ENCODE measurements at regions not wholly inside any gene's neighbourhood (a gene's known extent, or its start where the extent isn't known, plus 50 kb on each side); places are given as distances from the start of the nearest gene placed in this dataset.

DNA sequence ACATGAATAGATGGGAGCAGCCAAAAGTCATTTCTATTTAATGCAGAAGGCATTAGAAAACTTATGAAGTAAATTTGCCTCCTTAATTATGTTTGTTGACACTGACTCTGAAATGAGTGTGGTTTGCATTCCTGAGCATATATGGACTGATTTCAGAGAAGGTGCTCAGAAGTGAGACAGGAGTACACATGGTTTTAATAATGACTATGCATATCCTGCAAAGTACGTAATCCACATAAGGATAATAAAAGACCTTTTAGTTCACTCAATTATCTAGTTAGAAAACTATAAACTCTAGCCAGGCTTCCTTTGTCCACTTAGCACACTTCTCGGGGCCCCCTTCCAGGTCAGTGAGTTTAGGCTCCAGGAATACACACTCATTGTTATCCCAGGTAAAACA lies 75.7 kb upstream of the SNX2 start:
- H3K9ac ChIP-seq (ENCODE audit: insufficient read depth in 1 of 2, low read length in 2 of 2), result no peak overlapping the region
- no peaks in the 10 kb centered on the region for H3K36me3 ChIP-seq (ENCODE audit: control insufficient read depth in 4 of 4, insufficient read depth in 4 of 4, low read length in 4 of 4)
- TF ChIP-seq, protein P1, sequence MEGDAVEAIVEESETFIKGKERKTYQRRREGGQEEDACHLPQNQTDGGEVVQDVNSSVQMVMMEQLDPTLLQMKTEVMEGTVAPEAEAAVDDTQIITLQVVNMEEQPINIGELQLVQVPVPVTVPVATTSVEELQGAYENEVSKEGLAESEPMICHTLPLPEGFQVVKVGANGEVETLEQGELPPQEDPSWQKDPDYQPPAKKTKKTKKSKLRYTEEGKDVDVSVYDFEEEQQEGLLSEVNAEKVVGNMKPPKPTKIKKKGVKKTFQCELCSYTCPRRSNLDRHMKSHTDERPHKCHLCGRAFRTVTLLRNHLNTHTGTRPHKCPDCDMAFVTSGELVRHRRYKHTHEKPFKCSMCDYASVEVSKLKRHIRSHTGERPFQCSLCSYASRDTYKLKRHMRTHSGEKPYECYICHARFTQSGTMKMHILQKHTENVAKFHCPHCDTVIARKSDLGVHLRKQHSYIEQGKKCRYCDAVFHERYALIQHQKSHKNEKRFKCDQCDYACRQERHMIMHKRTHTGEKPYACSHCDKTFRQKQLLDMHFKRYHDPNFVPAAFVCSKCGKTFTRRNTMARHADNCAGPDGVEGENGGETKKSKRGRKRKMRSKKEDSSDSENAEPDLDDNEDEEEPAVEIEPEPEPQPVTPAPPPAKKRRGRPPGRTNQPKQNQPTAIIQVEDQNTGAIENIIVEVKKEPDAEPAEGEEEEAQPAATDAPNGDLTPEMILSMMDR (IDR thresholded peaks at IDR 0.05; ENCODE audit: control extremely low read depth, extremely low read depth), result no peak
- no peaks in the 10 kb centered on the region for H3K9me3 ChIP-seq (ENCODE audit: control insufficient read depth in 4 of 4, insufficient read depth in 3 of 4, low read length in 3 of 4)
- ATAC-seq (ENCODE audit: insufficient read depth, low FRiP score) (no peak), DNase-seq (no peak)
- H3K4me3 ChIP-seq, result no peak overlapping the region
- H3K4me1 ChIP-seq (ENCODE audit: control insufficient read depth in 5 of 5, insufficient read depth in 5 of 5, low read length in 5 of 5), result no peaks in the 10 kb centered on the region
- 90 to 91% methylated on average over 2 of the region's 2 CpGs for WGBS, 2 donors
- no peaks in the 10 kb centered on the region for H3K27me3 ChIP-seq (ENCODE audit: control insufficient read depth in 3 of 3, insufficient read depth in 3 of 3, low read length in 2 of 3)
- H3K27ac ChIP-seq (ENCODE audit: low read depth in 1 of 2, low read length in 1 of 2), result no peak overlapping the region

DNA sequence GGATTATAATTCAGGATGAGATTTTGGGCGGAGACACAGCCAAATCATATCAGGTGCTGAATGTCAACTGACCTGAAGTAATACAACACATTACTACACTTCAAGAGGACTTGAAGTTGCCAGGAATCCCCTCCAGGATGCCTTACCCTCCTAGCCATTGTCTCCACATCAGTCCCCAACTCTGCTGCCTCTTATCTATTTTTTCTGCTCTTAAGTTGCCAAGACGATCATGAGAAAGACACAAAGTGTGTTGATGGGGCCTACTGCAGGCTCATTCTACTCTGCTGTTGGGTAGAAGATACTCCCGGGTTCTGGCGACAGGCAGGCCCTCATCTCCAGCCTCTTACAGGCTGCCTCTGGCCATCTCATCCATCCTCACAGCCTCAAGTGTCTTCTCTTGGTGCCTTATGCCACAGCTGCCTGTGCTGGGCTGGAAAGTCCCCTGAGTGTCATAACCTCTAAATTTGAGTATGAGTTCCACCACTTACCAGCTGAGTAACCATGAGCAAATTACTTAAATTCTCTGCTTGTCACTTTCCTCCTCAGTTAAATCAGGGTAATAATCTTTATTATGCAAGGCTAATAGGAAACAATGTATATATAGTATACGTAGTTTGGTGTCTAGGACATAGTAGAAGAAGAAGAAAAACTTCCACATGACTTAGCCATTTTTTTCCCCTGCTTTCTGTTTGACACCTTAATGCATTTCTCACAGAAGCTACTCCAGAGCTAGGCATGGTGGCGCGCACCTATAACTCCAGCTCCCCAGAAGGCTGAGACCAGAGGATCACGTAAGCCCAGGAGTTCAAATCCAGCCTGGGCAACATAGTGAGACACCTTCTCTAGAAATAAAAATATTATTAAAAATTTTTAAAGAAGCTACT lies 73.0 kb upstream of the SNX2 start:
- Histone ChIP-seq H3K36me3 (ENCODE audit: control insufficient read depth in 4 of 4, insufficient read depth in 4 of 4, low read length in 4 of 4) (no peaks in the 10 kb centered on the region), H3K27ac (ENCODE audit: low read depth in 1 of 2, low read length in 1 of 2) (no peak overlapping the region), H3K4me3 (no peak overlapping the region), H3K9me3 (ENCODE audit: control insufficient read depth in 4 of 4, insufficient read depth in 3 of 4, low read length in 3 of 4) (no peaks in the 10 kb centered on the region), H3K9ac (ENCODE audit: insufficient read depth in 1 of 2, low read length in 2 of 2) (no peak overlapping the region), H3K4me1 (ENCODE audit: control insufficient read depth in 5 of 5, insufficient read depth in 5 of 5, low read length in 5 of 5) (no peaks in the 10 kb centered on the region), H3K27me3 (ENCODE audit: control insufficient read depth in 3 of 3, insufficient read depth in 3 of 3, low read length in 2 of 3) (no peaks in the 10 kb centered on the region)
- 87 to 90% methylated on average over 8 of the region's 8 CpGs for WGBS, 2 donors
- TF ChIP-seq, protein P1 (IDR thresholded peaks at IDR 0.05; ENCODE audit: control extremely low read depth, extremely low read depth), result no peak
- DNase-seq (no peak), ATAC-seq (ENCODE audit: insufficient read depth, low FRiP score) (no peak)

DNA sequence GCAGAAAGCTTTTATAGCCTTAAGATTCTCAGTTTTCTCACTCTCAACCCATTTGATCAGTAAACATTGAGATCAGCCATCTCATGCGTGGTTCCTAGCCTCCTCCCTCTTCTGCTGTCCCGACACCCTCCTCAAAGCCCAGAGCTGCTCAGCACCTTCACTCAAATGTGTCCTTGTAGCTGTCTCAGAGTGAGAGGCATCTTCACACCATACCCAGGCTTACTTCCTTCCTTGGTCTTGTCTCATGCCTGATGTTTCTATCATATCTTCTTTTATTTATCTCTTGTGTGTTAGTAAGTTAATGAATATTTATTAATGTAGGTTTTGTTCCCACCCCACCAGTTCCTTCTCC lies 72.4 kb upstream of the SNX2 start:
- H3K9me3 ChIP-seq (ENCODE audit: control insufficient read depth in 4 of 4, insufficient read depth in 3 of 4, low read length in 3 of 4), result no peaks in the 10 kb centered on the region
- no peak overlapping the region for H3K4me3 ChIP-seq
- DNase-seq (no peak), ATAC-seq (ENCODE audit: insufficient read depth, low FRiP score) (no peak)
- no peaks in the 10 kb centered on the region for H3K27me3 ChIP-seq (ENCODE audit: control insufficient read depth in 3 of 3, insufficient read depth in 3 of 3, low read length in 2 of 3)
- H3K27ac ChIP-seq (ENCODE audit: low read depth in 1 of 2, low read length in 1 of 2), result no peak overlapping the region
- TF ChIP-seq, protein P1 (IDR thresholded peaks at IDR 0.05; ENCODE audit: control extremely low read depth, extremely low read depth), result no peak
- no peaks in the 10 kb centered on the region for H3K4me1 ChIP-seq (ENCODE audit: control insufficient read depth in 5 of 5, insufficient read depth in 5 of 5, low read length in 5 of 5)
- no peaks in the 10 kb centered on the region for H3K36me3 ChIP-seq (ENCODE audit: control insufficient read depth in 4 of 4, insufficient read depth in 4 of 4, low read length in 4 of 4)
- no peak overlapping the region for H3K9ac ChIP-seq (ENCODE audit: insufficient read depth in 1 of 2, low read length in 2 of 2)
- WGBS, 2 donors, result 64 to 81% methylated on average over 2 of the region's 2 CpGs

DNA sequence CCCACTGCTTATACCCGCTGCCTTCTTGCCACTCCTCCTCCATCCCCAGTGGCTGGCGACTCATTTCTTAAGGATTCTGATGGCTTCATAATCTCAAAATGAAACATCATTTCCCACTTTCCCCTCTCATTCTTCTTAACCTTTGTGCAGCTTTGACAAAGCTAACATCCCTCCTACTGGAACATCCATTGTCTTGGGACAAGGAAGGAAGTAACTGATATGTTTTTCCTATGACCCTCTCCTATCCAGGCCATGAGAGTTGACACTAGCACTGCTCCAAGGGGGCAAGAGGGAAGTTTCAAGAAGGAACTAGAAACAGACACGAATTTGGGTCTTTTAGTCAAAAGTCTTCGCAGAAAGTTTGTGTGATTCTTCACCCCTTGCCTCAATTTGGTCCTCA lies 71.7 kb upstream of the SNX2 start:
- H3K36me3 ChIP-seq (ENCODE audit: control insufficient read depth in 4 of 4, insufficient read depth in 4 of 4, low read length in 4 of 4), result no peaks in the 10 kb centered on the region
- no peaks in the 10 kb centered on the region for H3K27me3 ChIP-seq (ENCODE audit: control insufficient read depth in 3 of 3, insufficient read depth in 3 of 3, low read length in 2 of 3)
- H3K9ac ChIP-seq (ENCODE audit: insufficient read depth in 1 of 2, low read length in 2 of 2), result no peak overlapping the region
- ATAC-seq (ENCODE audit: insufficient read depth, low FRiP score) (no peak), DNase-seq (no peak)
- no peak overlapping the region for H3K27ac ChIP-seq (ENCODE audit: low read depth in 1 of 2, low read length in 1 of 2)
- H3K4me3 ChIP-seq, result no peak overlapping the region
- H3K9me3 ChIP-seq (ENCODE audit: control insufficient read depth in 4 of 4, insufficient read depth in 3 of 4, low read length in 3 of 4), result no peaks in the 10 kb centered on the region
- WGBS, 2 donors, result 77 to 80% methylated on average over 4 of the region's 4 CpGs
- TF ChIP-seq, protein P1 (IDR thresholded peaks at IDR 0.05; ENCODE audit: control extremely low read depth, extremely low read depth), result no peak
- no peaks in the 10 kb centered on the region for H3K4me1 ChIP-seq (ENCODE audit: control insufficient read depth in 5 of 5, insufficient read depth in 5 of 5, low read length in 5 of 5)

All from lung (tissue), 11 donors.